ENCODE measurements at regions not wholly inside any gene's neighbourhood (a gene's known extent, or its start where the extent isn't known, plus 50 kb on each side); places are given as distances from the start of the nearest gene placed in this dataset.

DNA sequence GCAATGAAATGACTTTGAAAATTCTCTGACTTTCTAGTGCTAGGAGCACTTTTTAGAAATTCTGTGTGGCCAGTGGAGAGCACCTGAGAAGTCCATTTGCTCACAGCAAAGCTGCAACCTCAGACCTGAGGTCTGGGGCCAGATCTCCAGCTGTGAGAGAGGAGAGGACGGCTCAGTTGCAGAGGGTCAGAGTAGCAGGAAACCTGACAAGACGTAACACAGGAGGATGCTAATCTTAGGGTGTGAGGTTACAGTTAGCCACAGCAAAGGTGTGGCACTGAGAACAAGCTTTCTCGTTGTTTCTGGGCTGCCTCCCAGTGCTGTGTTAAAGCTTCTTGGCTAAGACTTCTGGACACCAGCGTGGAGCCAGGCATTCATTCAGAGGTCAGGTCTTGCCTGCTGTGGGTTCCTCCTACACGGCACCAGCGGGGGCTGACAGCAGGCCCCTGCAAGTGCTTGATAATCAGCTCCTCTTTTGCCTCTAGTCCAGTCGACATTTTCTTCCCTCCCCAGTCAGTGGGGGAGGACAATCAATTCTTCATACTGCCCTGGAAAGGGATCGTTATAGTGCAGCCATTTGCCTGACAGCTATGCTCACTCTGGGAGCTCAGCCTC, 435.4 kb upstream of the DPP6 start:
- H3K27ac ChIP-seq, result no peak overlapping the region
- H3K27me3 ChIP-seq, result no peaks in the 10 kb centered on the region
- H3K4me1 ChIP-seq, result no peaks in the 10 kb centered on the region
- ATAC-seq (no peak), DNase-seq (no peak)
- WGBS (ENCODE audit: insufficient coverage, low coverage, low lambda C conversion rate, missing lambda C conversion rate), result 11% methylated on average over 3 of the region's 8 CpGs
- TF ChIP-seq, protein P1, sequence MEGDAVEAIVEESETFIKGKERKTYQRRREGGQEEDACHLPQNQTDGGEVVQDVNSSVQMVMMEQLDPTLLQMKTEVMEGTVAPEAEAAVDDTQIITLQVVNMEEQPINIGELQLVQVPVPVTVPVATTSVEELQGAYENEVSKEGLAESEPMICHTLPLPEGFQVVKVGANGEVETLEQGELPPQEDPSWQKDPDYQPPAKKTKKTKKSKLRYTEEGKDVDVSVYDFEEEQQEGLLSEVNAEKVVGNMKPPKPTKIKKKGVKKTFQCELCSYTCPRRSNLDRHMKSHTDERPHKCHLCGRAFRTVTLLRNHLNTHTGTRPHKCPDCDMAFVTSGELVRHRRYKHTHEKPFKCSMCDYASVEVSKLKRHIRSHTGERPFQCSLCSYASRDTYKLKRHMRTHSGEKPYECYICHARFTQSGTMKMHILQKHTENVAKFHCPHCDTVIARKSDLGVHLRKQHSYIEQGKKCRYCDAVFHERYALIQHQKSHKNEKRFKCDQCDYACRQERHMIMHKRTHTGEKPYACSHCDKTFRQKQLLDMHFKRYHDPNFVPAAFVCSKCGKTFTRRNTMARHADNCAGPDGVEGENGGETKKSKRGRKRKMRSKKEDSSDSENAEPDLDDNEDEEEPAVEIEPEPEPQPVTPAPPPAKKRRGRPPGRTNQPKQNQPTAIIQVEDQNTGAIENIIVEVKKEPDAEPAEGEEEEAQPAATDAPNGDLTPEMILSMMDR (IDR thresholded peaks at IDR 0.05), result no peak
- TF ChIP-seq POLR2A (IDR thresholded peaks at IDR 0.05), result no peak
- no peaks in the 10 kb centered on the region for H3K36me3 ChIP-seq
- H3K4me3 ChIP-seq, result no peak overlapping the region
- intact Hi-C loops (cut with DNase I), result no loop called here
- H3K9me3 ChIP-seq, result no peaks in the 10 kb centered on the region

DNA sequence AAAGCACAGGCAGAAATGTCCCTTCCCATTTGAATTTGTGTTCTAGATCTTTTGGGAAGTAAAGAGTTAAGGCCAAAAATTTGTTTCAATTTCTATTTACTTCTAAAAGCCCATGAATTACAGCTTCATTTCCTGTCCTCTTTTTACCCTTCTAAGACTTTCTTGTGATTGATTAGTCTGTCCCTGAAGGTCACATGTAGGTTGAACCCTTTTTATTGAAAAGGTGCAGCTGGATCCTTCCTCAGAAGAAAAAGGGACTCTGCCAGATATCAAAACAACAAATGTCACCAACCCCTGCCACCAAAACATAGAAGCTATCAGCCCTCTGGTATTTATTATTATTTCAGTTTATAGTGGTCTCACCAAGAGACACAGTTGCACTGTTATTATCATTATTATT, 424.9 kb upstream of the DPP6 start:
- no peak for DNase-seq
- H3K4me3 ChIP-seq, result no peak overlapping the region
- no peaks in the 10 kb centered on the region for H3K27me3 ChIP-seq
- no peak for TF ChIP-seq POLR2A (IDR thresholded peaks at IDR 0.05)
- TF ChIP-seq, protein P1 (IDR thresholded peaks at IDR 0.05), result no peak
- no peaks in the 10 kb centered on the region for H3K9me3 ChIP-seq
- no peak overlapping the region for H3K27ac ChIP-seq
- H3K36me3 ChIP-seq, result no peaks in the 10 kb centered on the region
- H3K4me1 ChIP-seq, result no peaks in the 10 kb centered on the region
- no peak for ATAC-seq
- intact Hi-C loops (cut with DNase I), result no loop called here

DNA sequence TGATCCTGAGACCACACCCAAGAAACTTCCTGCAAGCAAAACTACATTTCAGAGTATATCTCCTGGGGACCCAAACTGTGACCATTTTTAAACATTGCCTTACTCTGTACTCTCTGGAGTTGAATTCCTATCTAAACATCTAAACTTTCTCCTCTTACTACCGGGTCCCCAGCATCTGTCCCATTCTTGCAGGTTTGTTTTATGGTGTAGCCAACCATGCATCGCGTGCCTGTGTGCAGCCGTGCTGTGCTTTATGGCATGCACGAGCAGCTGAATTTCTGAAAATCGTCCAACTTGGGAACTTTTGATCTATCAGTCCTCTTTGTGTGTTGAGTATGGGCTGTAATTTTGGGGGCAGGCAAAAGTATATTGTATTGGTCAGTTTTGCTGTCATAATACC, 423.8 kb upstream of the DPP6 start:
- intact Hi-C loops (cut with DNase I), result no loop called here
- Histone ChIP-seq H3K4me3 (no peak overlapping the region), H3K27me3 (no peaks in the 10 kb centered on the region), H3K9me3 (no peaks in the 10 kb centered on the region), H3K36me3 (no peaks in the 10 kb centered on the region), H3K4me1 (no peaks in the 10 kb centered on the region), H3K27ac (no peak overlapping the region)
- no peak for TF ChIP-seq POLR2A (IDR thresholded peaks at IDR 0.05)
- TF ChIP-seq, protein P1 (IDR thresholded peaks at IDR 0.05), result no peak
- DNase-seq (no peak), ATAC-seq (no peak)
- WGBS (ENCODE audit: insufficient coverage, low coverage, low lambda C conversion rate, missing lambda C conversion rate), result 74% methylated on average over 6 of the region's 6 CpGs

DNA sequence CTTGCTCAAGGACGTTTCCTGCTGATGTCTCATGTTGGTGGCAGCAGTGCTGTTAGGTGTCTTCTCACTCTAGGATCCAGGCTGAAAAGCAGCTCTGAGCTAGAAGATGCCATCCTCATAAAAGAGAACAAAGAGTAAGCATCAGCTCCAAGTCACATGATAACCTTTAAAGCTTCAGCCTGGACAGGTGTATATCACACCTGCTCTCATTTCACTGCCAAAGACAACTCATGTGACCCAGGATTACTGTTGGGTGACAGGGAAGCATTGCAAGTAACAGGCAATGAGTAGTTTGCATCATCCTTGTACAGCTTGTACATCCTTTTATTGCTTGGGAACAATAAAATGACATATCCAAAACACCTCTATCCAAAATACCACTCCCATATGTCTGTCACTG, 423.4 kb upstream of the DPP6 start:
- DNase-seq (no peak), ATAC-seq (no peak)
- no peaks in the 10 kb centered on the region for H3K4me1 ChIP-seq

More for the DNA sequence above, 423.4 kb upstream of the DPP6 start:
- Histone ChIP-seq H3K4me3 (no peak overlapping the region), H3K27me3 (no peaks in the 10 kb centered on the region), H3K27ac (no peak overlapping the region), H3K36me3 (no peaks in the 10 kb centered on the region), H3K9me3 (no peaks in the 10 kb centered on the region)
- WGBS (ENCODE audit: insufficient coverage, low coverage, low lambda C conversion rate, missing lambda C conversion rate), result 40% methylated on average over 1 of the region's 1 CpG
- TF ChIP-seq, protein P1 (IDR thresholded peaks at IDR 0.05), result no peak
- no peak for TF ChIP-seq POLR2A (IDR thresholded peaks at IDR 0.05)
- intact Hi-C loops (cut with DNase I), result no loop called here
